ENCODE measurements at regions not wholly inside any gene's neighbourhood (a gene's known extent, or its start where the extent isn't known, plus 50 kb on each side); places are given as distances from the start of the nearest gene placed in this dataset.

- Mint-ChIP-seq H3K4me1 (peaks cover 10% of the 10 kb centered on the region), H3K9me3 (peaks cover 13% of the 10 kb centered on the region), H3K36me3 (ENCODE audit: low read depth) (no peaks in the 10 kb centered on the region), H3K4me3 (no peak overlapping the region), H3K27ac (no peak overlapping the region), H3K27me3 (ENCODE audit: low read depth) (peaks cover 5% of the 10 kb centered on the region)
- TF ChIP-seq CTCF (IDR thresholded peaks at IDR 0.05; ENCODE audit: unreplicated experiment in 3 of 3) = no peak
Measured at GRCh38 chr3:3625544-3626271, 173.5 kb upstream of the LRRN1 start.

- TF ChIP-seq CTCF (IDR thresholded peaks at IDR 0.05; ENCODE audit: unreplicated experiment in 3 of 3) = no peak
- H3K27ac Mint-ChIP-seq = no peak overlapping the region
- peaks cover 11% of the 10 kb centered on the region for H3K9me3 Mint-ChIP-seq
- no peak overlapping the region for H3K4me3 Mint-ChIP-seq
- peaks cover 8% of the 10 kb centered on the region for H3K27me3 Mint-ChIP-seq (ENCODE audit: low read depth)
- no peaks in the 10 kb centered on the region for H3K36me3 Mint-ChIP-seq (ENCODE audit: low read depth)
- no peaks in the 10 kb centered on the region for H3K4me1 Mint-ChIP-seq
Measured at GRCh38 chr3:3619815-3620214, 179.4 kb upstream of the LRRN1 start.

- Mint-ChIP-seq H3K4me3 (no peak overlapping the region), H3K27me3 (ENCODE audit: low read depth) (peaks cover 8% of the 10 kb centered on the region), H3K4me1 (no peaks in the 10 kb centered on the region), H3K36me3 (ENCODE audit: low read depth) (no peaks in the 10 kb centered on the region), H3K9me3 (peaks cover 7% of the 10 kb centered on the region), H3K27ac (no peak overlapping the region)
- TF ChIP-seq CTCF (IDR thresholded peaks at IDR 0.05; ENCODE audit: unreplicated experiment in 3 of 3) = no peak
Measured at GRCh38 chr3:3618623-3619022, 180.6 kb upstream of the LRRN1 start.

GRCh38 chr3:3615533-3615932 lies 183.7 kb upstream of the LRRN1 start:
- no peak overlapping the region for H3K27ac Mint-ChIP-seq
- H3K4me1 Mint-ChIP-seq = no peaks in the 10 kb centered on the region
- H3K9me3 Mint-ChIP-seq = peaks cover 2% of the 10 kb centered on the region
- no peak overlapping the region for H3K4me3 Mint-ChIP-seq
- H3K27me3 Mint-ChIP-seq (ENCODE audit: low read depth) = peaks cover 8% of the 10 kb centered on the region
- no peak for TF ChIP-seq CTCF (IDR thresholded peaks at IDR 0.05; ENCODE audit: unreplicated experiment in 3 of 3)
- H3K36me3 Mint-ChIP-seq (ENCODE audit: low read depth) = no peaks in the 10 kb centered on the region

GRCh38 chr3:3610581-3611298 lies 188.5 kb upstream of the LRRN1 start:
- Mint-ChIP-seq H3K9me3 (peaks cover 13% of the 10 kb centered on the region), H3K4me3 (no peak overlapping the region)
- no peak for TF ChIP-seq CTCF (IDR thresholded peaks at IDR 0.05; ENCODE audit: unreplicated experiment in 3 of 3)

More at GRCh38 chr3:3610581-3611298, 188.5 kb upstream of the LRRN1 start:
- H3K36me3 Mint-ChIP-seq (ENCODE audit: low read depth) = no peaks in the 10 kb centered on the region
- peaks cover 10% of the 10 kb centered on the region for H3K4me1 Mint-ChIP-seq
- H3K27ac Mint-ChIP-seq = no peak overlapping the region
- peaks cover 11% of the 10 kb centered on the region for H3K27me3 Mint-ChIP-seq (ENCODE audit: low read depth)
